Gastrocnemius medialis (tissue), 4 donors: ENCODE measurements at regions not wholly inside any gene's neighbourhood (a gene's known extent, or its start where the extent isn't known, plus 50 kb on each side); places are given as distances from the start of the nearest gene placed in this dataset.

Source experiments
- CTCF ChIP-seq, 5 experiments: fragments of 450-650 bp in 3 of 5; fragments of 200-600 bp in 2 of 5; sonication (generic) in 2 of 5; IDR thresholded peaks in 4 of 5; conservative IDR thresholded peaks in 1 of 5; 1 replicate in 4 of 5; 2 replicates in 1 of 5; pipeline ENCODE4 v1.5.1; 2016 to 2019; ENCODE audit warnings: antibody characterized with exemption in 5 of 5, mild to moderate bottlenecking in 3 of 5, moderate library complexity in 3 of 5
- POLR2A ChIP-seq, 2 donors: fragments of 450-650 bp; IDR thresholded peaks; one replicate each; pipeline ENCODE4 v1.6.1; 2017; ENCODE audit warnings: antibody characterized with exemption in 2 of 2, mild to moderate bottlenecking in 2 of 2, moderate library complexity in 2 of 2

- TF ChIP-seq POLR2A (IDR thresholded peaks at IDR 0.05) = no peak
- no peak for TF ChIP-seq CTCF (IDR thresholded peaks at IDR 0.05 in 4 of 5, conservative IDR thresholded peaks at IDR 0.05 in 1 of 5)
Measured at GRCh38 chr14:97411938-97412612, 614.9 kb downstream of the VRK1 start.
